ENCODE measurements at regions not wholly inside any gene's neighbourhood (a gene's known extent, or its start where the extent isn't known, plus 50 kb on each side); places are given as distances from the start of the nearest gene placed in this dataset.

GRCh38 chr18:53935399-53935798 lies 289.1 kb downstream of the MBD2 start:
- no peak for TF ChIP-seq CTCF (IDR thresholded peaks at IDR 0.05 in 8 of 11, conservative IDR thresholded peaks at IDR 0.05 in 3 of 11)
- TF ChIP-seq POLR2A (IDR thresholded peaks at IDR 0.05): no peak

All from spleen (tissue), 7 donors.